Right atrium auricular region (tissue), 2 donors: ENCODE measurements at regions not wholly inside any gene's neighbourhood (a gene's known extent, or its start where the extent isn't known, plus 50 kb on each side); places are given as distances from the start of the nearest gene placed in this dataset.
A peak's percentile ranks its signal among the peaks of the same experiment; 100 is the strongest.

Source experiments
- DNase-seq: peaks from one replicate; pipeline ENCODE4 v3.0.0-alpha.2; 2019; ENCODE audit warnings: low spot score
- H3K27ac ChIP-seq, 2 donors: fragments of 200-600 bp; sonication (generic); 1 replicate in 1 of 2; 2 replicates in 1 of 2; pipeline ENCODE4 v1.5.1; 2016 to 2019
- H3K27me3 ChIP-seq, 2 donors: fragments of 200-600 bp; sonication (generic); one replicate each; pipeline versions ENCODE4 v1.5.1 to v1.6.0; 2017 to 2019
- H3K36me3 ChIP-seq: fragments of 200-600 bp; sonication (generic); one replicate; pipeline ENCODE4 v1.5.1; 2016
- H3K4me1 ChIP-seq, 2 donors: fragments of 200-600 bp; sonication (generic); one replicate each; pipeline versions ENCODE4 v1.5.1 to v1.6.0; 2017 to 2019
- H3K4me3 ChIP-seq, 2 donors: fragments of 200-600 bp; sonication (generic); 1 replicate in 1 of 2; 2 replicates in 1 of 2; pipeline ENCODE4 v1.5.1; 2017 to 2019; ENCODE audit warnings: mild to moderate bottlenecking in 1 of 2, moderate library complexity in 1 of 2
- H3K9me3 ChIP-seq, 2 donors: fragments of 200-600 bp; sonication (generic); one replicate each; pipeline ENCODE4 v1.5.1; 2019
- TF ChIP-seq, protein P1 (sequence below), 2 donors: fragments of 200-600 bp; sonication (generic); IDR thresholded peaks; one replicate each; pipeline ENCODE4 v1.5.1; 2019; ENCODE audit warnings: antibody characterized with exemption in 2 of 2

GRCh38 chr7:56174346-56174874 lies 58.2 kb upstream of the NUPR2 start:
- Histone ChIP-seq H3K27ac (no peak overlapping the region), H3K4me1 (peaks cover 0 to 17% of the 10 kb centered on the region in 2 donors), H3K27me3 (no peaks in the 10 kb centered on the region), H3K36me3 (no peaks in the 10 kb centered on the region), H3K9me3 (no peaks in the 10 kb centered on the region), H3K4me3 (peak overlapping the region in 1 of 2 donors; percentile 62)
- TF ChIP-seq, protein P1, sequence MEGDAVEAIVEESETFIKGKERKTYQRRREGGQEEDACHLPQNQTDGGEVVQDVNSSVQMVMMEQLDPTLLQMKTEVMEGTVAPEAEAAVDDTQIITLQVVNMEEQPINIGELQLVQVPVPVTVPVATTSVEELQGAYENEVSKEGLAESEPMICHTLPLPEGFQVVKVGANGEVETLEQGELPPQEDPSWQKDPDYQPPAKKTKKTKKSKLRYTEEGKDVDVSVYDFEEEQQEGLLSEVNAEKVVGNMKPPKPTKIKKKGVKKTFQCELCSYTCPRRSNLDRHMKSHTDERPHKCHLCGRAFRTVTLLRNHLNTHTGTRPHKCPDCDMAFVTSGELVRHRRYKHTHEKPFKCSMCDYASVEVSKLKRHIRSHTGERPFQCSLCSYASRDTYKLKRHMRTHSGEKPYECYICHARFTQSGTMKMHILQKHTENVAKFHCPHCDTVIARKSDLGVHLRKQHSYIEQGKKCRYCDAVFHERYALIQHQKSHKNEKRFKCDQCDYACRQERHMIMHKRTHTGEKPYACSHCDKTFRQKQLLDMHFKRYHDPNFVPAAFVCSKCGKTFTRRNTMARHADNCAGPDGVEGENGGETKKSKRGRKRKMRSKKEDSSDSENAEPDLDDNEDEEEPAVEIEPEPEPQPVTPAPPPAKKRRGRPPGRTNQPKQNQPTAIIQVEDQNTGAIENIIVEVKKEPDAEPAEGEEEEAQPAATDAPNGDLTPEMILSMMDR (IDR thresholded peaks at IDR 0.05), result no peak
- DNase-seq, result no peak
